SK-N-SH (cell line): ENCODE measurements at regions not wholly inside any gene's neighbourhood (a gene's known extent, or its start where the extent isn't known, plus 50 kb on each side); places are given as distances from the start of the nearest gene placed in this dataset.

ENCODE experiments used
- CTCF ChIA-PET: fragments of 300-600, 350-600 bp; formaldehyde crosslinking; extraction: SDS; loops from one replicate; lab custom pipeline; 2021; lab: Yijun Ruan, JAX
- POLR2A ChIA-PET: fragments of 350-600 bp; sonication (Branson Sonifier 250); formaldehyde crosslinking; extraction: SDS; loops from one replicate; lab custom pipeline; 2020; ENCODE audit warnings: antibody characterized with exemption, inconsistent platforms; lab: Yijun Ruan, JAX
- DNase-seq: peaks from one replicate; pipeline ENCODE4 v3.0.0; 2012
- H2AFZ ChIP-seq: fragments of 200-600 bp; sonication (generic); 2 replicates; pipeline ENCODE4 v1.8.1; 2016; ENCODE audit warnings: antibody characterized with exemption, mild to moderate bottlenecking, low read depth
- H3F3A ChIP-seq: fragments of 200-600 bp; sonication (generic); replicated peaks from 2 replicates; pipeline ENCODE3; 2016; ENCODE audit warnings: antibody characterized with exemption, mild to moderate bottlenecking; ENCODE audit not compliant: insufficient read depth
- H3K27ac ChIP-seq, 2 experiments: fragments of 200-500 bp in 1 of 2; fragments of 200-600 bp in 1 of 2; sonication (Bioruptor generic) in 1 of 2; sonication (generic), shearing (Covaris generic) in 1 of 2; 2 replicates each; pipeline versions ENCODE4 v1.5.1 to v1.6.1; 2014 to 2016; ENCODE audit warnings: low read depth in 2 of 2, inconsistent platforms in 1 of 2, low read length in 1 of 2, mild to moderate bottlenecking in 1 of 2, mixed read lengths in 1 of 2
- H3K27me3 ChIP-seq: fragments of 200-600 bp; sonication (generic), shearing (Covaris generic); 2 replicates; pipeline ENCODE4 v1.6.1; 2016; ENCODE audit warnings: mixed run types; ENCODE audit not compliant: insufficient read depth
- H3K36me3 ChIP-seq, 2 experiments: fragments of 200-500 bp in 1 of 2; fragments of 200-600 bp in 1 of 2; sonication (Bioruptor generic) in 1 of 2; sonication (generic) in 1 of 2; replicated peaks in 1 of 2; 2 replicates each; pipeline versions ENCODE3 to v1.5.1; 2014 to 2016; ENCODE audit warnings: low read length in 1 of 2, mild to moderate bottlenecking in 1 of 2; ENCODE audit not compliant: insufficient read depth in 2 of 2, control insufficient read depth in 1 of 2
- H3K4me1 ChIP-seq, 2 experiments: fragments of 200-500 bp in 1 of 2; fragments of 200-600 bp in 1 of 2; sonication (Bioruptor generic) in 1 of 2; sonication (generic), shearing (Covaris generic) in 1 of 2; 2 replicates each; pipeline versions ENCODE4 v1.5.1 to v1.6.1; 2014 to 2016; ENCODE audit warnings: low read depth in 1 of 2, low read length in 1 of 2, mixed run types in 1 of 2; ENCODE audit not compliant: insufficient read depth in 2 of 2, control insufficient read depth in 1 of 2
- H3K4me2 ChIP-seq: fragments of 200-600 bp; sonication (generic), shearing (Covaris generic); 2 replicates; pipeline ENCODE4 v1.6.1; 2017; ENCODE audit warnings: mixed run types
- H3K4me3 ChIP-seq, 2 experiments: fragments of 200-500 bp in 1 of 2; fragments of 200-600 bp in 1 of 2; sonication (Bioruptor generic) in 1 of 2; sonication (generic), shearing (Covaris generic) in 1 of 2; 2 replicates each; pipeline versions ENCODE4 v1.5.1 to v1.8.1; 2014 to 2016; ENCODE audit warnings: low read depth in 2 of 2, inconsistent platforms in 1 of 2, low read length in 1 of 2, mild to moderate bottlenecking in 1 of 2, mixed read lengths in 1 of 2, moderate library complexity in 1 of 2
- H3K79me2 ChIP-seq: fragments of 200-600 bp; sonication (generic); 2 replicates; pipeline ENCODE4 v1.8.1; 2017; ENCODE audit warnings: mild to moderate bottlenecking; ENCODE audit not compliant: insufficient read depth
- H3K9ac ChIP-seq: fragments of 200-600 bp; sonication (generic); 2 replicates; pipeline ENCODE4 v1.6.1; 2017; ENCODE audit warnings: mixed run types
- H3K9me2 ChIP-seq: fragments of 200-600 bp; sonication (generic); 2 replicates; pipeline ENCODE4 v1.6.1; 2017; ENCODE audit warnings: mixed run types
- H3K9me3 ChIP-seq: fragments of 200-600 bp; sonication (generic); 2 replicates; pipeline ENCODE4 v1.6.1; 2017; ENCODE audit warnings: mixed run types, mild to moderate bottlenecking, moderate library complexity
- H4K20me1 ChIP-seq: fragments of 200-600 bp; sonication (generic); 2 replicates; pipeline ENCODE4 v1.6.1; 2017; ENCODE audit warnings: mild to moderate bottlenecking, mixed run types; ENCODE audit not compliant: insufficient read depth
- ELF1 ChIP-seq: IDR thresholded peaks from 2 replicates; pipeline ENCODE4 v1.4.0; 2012
- EP300 ChIP-seq, 2 experiments: IDR thresholded peaks; 2 replicates each; pipeline versions ENCODE4 v1.4.0 to v1.6.1; 2012; ENCODE audit warnings: borderline replicate concordance in 1 of 2, low read depth in 1 of 2, low read length in 1 of 2
- EZH2phosphoT487 ChIP-seq: fragments of 200-600 bp; sonication (generic); IDR thresholded peaks from 2 replicates; pipeline ENCODE4 v1.6.1; 2017; ENCODE audit warnings: low read depth, mixed run types, mild to moderate bottlenecking, antibody characterized with exemption, moderate library complexity, borderline replicate concordance
- FOXJ3 ChIP-seq: sonication (generic); formaldehyde crosslinking; IDR thresholded peaks from 2 replicates; pipeline ENCODE4 v1.5.1; 2020; ENCODE audit warnings: mild to moderate bottlenecking, missing genetic modification reagents
- GABPA ChIP-seq: IDR thresholded peaks from 2 replicates; pipeline ENCODE4 v1.4.0; 2012; ENCODE audit warnings: low read depth, mild to moderate bottlenecking
- MEF2A ChIP-seq: IDR thresholded peaks from 2 replicates; pipeline ENCODE4 v1.4.0; 2012; ENCODE audit warnings: low read depth, borderline replicate concordance
- RCOR1 ChIP-seq: fragments of 150-350 bp; IDR thresholded peaks from 2 replicates; pipeline ENCODE4 v1.6.1; 2017; ENCODE audit warnings: antibody characterized with exemption, low read length
- RFX5 ChIP-seq: IDR thresholded peaks from 2 replicates; pipeline ENCODE4 v1.6.1; 2012; ENCODE audit warnings: mild to moderate bottlenecking, improper control_type of control experiment, low read length
- RXRA ChIP-seq: IDR thresholded peaks from 2 replicates; pipeline ENCODE4 v1.4.0; 2012; ENCODE audit warnings: low read depth, mild to moderate bottlenecking, borderline replicate concordance
- SMC3 ChIP-seq: IDR thresholded peaks from 2 replicates; pipeline ENCODE4 v1.6.1; 2012; ENCODE audit warnings: low read depth, low read length, improper control_type of control experiment
- WGBS: methylation state at CpG from one replicate; pipeline ENCODE4 v1.1.6; 2017; ENCODE audit warnings: low lambda C conversion rate; 5-methylcytosine and 5-hydroxymethylcytosine counted together
- TF ChIP-seq, protein P1 (sequence below): IDR thresholded peaks from 2 replicates; pipeline ENCODE4 v1.4.0; 2012; ENCODE audit warnings: low read depth, borderline replicate concordance
- TF ChIP-seq, protein P2 (sequence below): fragments of 150-350 bp; IDR thresholded peaks from 2 replicates; pipeline ENCODE4 v1.6.1; 2016; ENCODE audit warnings: mild to moderate bottlenecking, low read depth, low read length
- TF ChIP-seq, protein P3 (sequence below): fragments of 150-350 bp; IDR thresholded peaks from 2 replicates; pipeline ENCODE4 v1.6.1; 2017; ENCODE audit warnings: antibody characterized with exemption, low read length, low read depth, borderline replicate concordance
- TF ChIP-seq, protein P4 (sequence below): IDR thresholded peaks from 2 replicates; pipeline ENCODE4 v1.6.1; 2012; ENCODE audit warnings: mild to moderate bottlenecking, low read depth, low read length, moderate library complexity
- TF ChIP-seq, protein P5 (sequence below): IDR thresholded peaks from 2 replicates; pipeline ENCODE4; 2012

DNA sequence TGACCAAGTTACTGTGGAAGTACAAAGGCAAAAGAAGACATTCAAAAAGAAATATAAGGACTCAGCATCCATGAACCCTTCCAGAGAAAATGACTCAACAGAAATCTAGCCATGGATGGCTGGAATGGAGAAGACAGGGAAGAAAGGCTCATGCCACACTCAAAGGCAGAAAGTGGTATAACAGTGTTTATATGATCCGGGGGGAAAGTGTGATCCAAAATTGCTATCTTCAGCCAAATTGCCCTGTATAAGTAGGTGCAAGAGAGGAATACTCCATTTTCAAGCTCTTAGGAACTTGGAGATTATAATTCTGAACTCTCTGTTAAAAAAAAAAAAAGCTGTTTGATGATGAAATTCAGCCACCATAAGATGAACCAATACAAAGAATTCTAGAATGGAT lies 81.8 kb upstream of the TENM4 start:
- Histone ChIP-seq H3F3A (no peaks in the 10 kb centered on the region), H3K4me2 (no peak overlapping the region), H3K36me3 (no peaks in the 10 kb centered on the region), H3K9me3 (no peaks in the 10 kb centered on the region), H3K4me3 (no peak overlapping the region), H3K4me1 (no peaks in the 10 kb centered on the region), H2AFZ (no peak overlapping the region), H3K79me2 (no peaks in the 10 kb centered on the region), H3K27ac (no peak overlapping the region), H3K9me2 (no peaks in the 10 kb centered on the region), H3K9ac (no peak overlapping the region), H3K27me3 (no peaks in the 10 kb centered on the region), H4K20me1 (no peaks in the 10 kb centered on the region)
- ChIA-PET CTCF (no interaction called here), POLR2A (no interaction called here)
- no peak for TF ChIP-seq RCOR1
- TF ChIP-seq, protein P1, sequence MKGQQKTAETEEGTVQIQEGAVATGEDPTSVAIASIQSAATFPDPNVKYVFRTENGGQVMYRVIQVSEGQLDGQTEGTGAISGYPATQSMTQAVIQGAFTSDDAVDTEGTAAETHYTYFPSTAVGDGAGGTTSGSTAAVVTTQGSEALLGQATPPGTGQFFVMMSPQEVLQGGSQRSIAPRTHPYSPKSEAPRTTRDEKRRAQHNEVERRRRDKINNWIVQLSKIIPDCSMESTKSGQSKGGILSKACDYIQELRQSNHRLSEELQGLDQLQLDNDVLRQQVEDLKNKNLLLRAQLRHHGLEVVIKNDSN: no peak
- TF ChIP-seq, protein P2, sequence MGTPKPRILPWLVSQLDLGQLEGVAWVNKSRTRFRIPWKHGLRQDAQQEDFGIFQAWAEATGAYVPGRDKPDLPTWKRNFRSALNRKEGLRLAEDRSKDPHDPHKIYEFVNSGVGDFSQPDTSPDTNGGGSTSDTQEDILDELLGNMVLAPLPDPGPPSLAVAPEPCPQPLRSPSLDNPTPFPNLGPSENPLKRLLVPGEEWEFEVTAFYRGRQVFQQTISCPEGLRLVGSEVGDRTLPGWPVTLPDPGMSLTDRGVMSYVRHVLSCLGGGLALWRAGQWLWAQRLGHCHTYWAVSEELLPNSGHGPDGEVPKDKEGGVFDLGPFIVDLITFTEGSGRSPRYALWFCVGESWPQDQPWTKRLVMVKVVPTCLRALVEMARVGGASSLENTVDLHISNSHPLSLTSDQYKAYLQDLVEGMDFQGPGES: no peak
- TF ChIP-seq, protein P3, sequence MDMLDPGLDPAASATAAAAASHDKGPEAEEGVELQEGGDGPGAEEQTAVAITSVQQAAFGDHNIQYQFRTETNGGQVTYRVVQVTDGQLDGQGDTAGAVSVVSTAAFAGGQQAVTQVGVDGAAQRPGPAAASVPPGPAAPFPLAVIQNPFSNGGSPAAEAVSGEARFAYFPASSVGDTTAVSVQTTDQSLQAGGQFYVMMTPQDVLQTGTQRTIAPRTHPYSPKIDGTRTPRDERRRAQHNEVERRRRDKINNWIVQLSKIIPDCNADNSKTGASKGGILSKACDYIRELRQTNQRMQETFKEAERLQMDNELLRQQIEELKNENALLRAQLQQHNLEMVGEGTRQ: no peak
- WGBS: 60% methylated on average over 1 of the region's 1 CpG
- DNase-seq: no peak

DNA sequence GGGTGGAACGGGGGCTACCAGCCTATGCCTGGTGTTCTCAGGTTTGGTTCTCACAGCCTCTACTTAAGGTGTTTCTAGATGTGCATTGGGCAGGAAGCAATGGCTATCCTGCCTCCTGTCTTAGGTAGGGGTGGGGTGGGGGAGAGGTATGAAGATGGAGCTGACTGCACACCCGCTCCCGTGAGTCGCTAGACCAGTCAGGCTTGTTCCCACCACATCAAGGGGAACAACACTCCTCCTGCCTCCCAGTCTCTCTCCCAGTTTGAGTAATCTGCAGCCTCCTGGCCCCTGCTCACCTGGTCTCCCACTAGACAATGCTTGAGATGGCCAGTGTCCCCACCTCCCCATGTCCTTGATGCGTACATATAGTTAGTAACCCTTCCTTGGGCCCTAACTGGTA lies 79.3 kb upstream of the TENM4 start:
- TF ChIP-seq EP300 (IDR thresholded peaks at IDR 0.05; ENCODE audit: borderline replicate concordance in 1 of 2, low read depth in 1 of 2, low read length in 1 of 2) (no peak), GABPA (no peak), SMC3 (no peak), ELF1 (no peak), FOXJ3 (no peak), RFX5 (no peak), RXRA (no peak), MEF2A (no peak), RCOR1 (no peak), EZH2phosphoT487 (no peak)
- TF ChIP-seq, protein P2: no peak
- TF ChIP-seq, protein P4, sequence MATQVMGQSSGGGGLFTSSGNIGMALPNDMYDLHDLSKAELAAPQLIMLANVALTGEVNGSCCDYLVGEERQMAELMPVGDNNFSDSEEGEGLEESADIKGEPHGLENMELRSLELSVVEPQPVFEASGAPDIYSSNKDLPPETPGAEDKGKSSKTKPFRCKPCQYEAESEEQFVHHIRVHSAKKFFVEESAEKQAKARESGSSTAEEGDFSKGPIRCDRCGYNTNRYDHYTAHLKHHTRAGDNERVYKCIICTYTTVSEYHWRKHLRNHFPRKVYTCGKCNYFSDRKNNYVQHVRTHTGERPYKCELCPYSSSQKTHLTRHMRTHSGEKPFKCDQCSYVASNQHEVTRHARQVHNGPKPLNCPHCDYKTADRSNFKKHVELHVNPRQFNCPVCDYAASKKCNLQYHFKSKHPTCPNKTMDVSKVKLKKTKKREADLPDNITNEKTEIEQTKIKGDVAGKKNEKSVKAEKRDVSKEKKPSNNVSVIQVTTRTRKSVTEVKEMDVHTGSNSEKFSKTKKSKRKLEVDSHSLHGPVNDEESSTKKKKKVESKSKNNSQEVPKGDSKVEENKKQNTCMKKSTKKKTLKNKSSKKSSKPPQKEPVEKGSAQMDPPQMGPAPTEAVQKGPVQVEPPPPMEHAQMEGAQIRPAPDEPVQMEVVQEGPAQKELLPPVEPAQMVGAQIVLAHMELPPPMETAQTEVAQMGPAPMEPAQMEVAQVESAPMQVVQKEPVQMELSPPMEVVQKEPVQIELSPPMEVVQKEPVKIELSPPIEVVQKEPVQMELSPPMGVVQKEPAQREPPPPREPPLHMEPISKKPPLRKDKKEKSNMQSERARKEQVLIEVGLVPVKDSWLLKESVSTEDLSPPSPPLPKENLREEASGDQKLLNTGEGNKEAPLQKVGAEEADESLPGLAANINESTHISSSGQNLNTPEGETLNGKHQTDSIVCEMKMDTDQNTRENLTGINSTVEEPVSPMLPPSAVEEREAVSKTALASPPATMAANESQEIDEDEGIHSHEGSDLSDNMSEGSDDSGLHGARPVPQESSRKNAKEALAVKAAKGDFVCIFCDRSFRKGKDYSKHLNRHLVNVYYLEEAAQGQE: no peak
- TF ChIP-seq, protein P5, sequence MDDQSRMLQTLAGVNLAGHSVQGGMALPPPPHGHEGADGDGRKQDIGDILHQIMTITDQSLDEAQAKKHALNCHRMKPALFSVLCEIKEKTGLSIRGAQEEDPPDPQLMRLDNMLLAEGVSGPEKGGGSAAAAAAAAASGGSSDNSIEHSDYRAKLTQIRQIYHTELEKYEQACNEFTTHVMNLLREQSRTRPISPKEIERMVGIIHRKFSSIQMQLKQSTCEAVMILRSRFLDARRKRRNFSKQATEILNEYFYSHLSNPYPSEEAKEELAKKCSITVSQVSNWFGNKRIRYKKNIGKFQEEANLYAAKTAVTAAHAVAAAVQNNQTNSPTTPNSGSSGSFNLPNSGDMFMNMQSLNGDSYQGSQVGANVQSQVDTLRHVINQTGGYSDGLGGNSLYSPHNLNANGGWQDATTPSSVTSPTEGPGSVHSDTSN: no peak
- TF ChIP-seq, protein P3: no peak
- H4K20me1 ChIP-seq: no peaks in the 10 kb centered on the region
- H3K27ac ChIP-seq: no peak overlapping the region
- no peak for DNase-seq
- H3K36me3 ChIP-seq: no peaks in the 10 kb centered on the region
- no peaks in the 10 kb centered on the region for H3F3A ChIP-seq
- peaks cover 7% of the 10 kb centered on the region; the same call in 1 of the 2 replicates for H3K27me3 ChIP-seq
- H3K9me3 ChIP-seq: no peaks in the 10 kb centered on the region
- no peaks in the 10 kb centered on the region for H3K9me2 ChIP-seq
- WGBS: 48% methylated on average over 5 of the region's 5 CpGs
- POLR2A ChIA-PET: no interaction called here
- CTCF ChIA-PET: no interaction called here
- H3K9ac ChIP-seq: no peak overlapping the region
- no peak overlapping the region for H3K4me2 ChIP-seq
- no peak overlapping the region for H3K4me3 ChIP-seq
- no peaks in the 10 kb centered on the region for H3K79me2 ChIP-seq
- no peak overlapping the region for H2AFZ ChIP-seq
- no peaks in the 10 kb centered on the region for H3K4me1 ChIP-seq
